Lower leg skin (tissue), 3 donors: ENCODE measurements at regions not wholly inside any gene's neighbourhood (a gene's known extent, or its start where the extent isn't known, plus 50 kb on each side); places are given as distances from the start of the nearest gene placed in this dataset.
"Not testable (repeated sequence)": the region's sequence is repeated elsewhere in the genome, so short reads cannot be mapped to it uniquely, and the experiment has no call there.

Experiments used
- POLR2A ChIP-seq, 2 donors: fragments of 450-650 bp; IDR thresholded peaks; one replicate each; pipeline ENCODE4 v1.6.1; 2016 to 2017; ENCODE audit warnings: antibody characterized with exemption in 2 of 2, mild to moderate bottlenecking in 1 of 2, moderate library complexity in 1 of 2
- TF ChIP-seq, protein P1 (sequence below), 3 donors: fragments of 450-650 bp; IDR thresholded peaks; one replicate each; pipeline ENCODE4 v1.5.1; 2016; ENCODE audit warnings: antibody characterized with exemption in 3 of 3, mild to moderate bottlenecking in 3 of 3, moderate library complexity in 2 of 3

DNA sequence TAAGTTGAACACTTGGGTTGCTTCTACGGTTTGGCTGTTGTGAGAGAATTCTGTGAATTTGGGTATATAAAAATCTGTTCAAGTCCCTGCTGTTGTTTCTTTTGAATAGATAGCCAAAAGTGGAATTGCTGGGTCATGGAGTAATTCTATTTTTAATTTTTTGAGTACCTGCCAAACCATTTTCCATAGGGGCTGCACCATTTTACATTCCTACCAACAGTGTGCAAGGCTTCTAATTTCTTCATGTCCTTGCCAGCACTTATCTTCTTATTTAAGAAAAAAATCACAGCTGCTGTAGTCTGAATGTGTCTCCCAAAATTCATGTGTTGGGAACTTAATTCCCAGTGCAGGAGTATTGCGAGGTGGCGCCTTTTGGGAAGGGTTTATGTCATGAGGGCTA, 75.1 kb upstream of the NUTM2F start:
- TF ChIP-seq, protein P1, sequence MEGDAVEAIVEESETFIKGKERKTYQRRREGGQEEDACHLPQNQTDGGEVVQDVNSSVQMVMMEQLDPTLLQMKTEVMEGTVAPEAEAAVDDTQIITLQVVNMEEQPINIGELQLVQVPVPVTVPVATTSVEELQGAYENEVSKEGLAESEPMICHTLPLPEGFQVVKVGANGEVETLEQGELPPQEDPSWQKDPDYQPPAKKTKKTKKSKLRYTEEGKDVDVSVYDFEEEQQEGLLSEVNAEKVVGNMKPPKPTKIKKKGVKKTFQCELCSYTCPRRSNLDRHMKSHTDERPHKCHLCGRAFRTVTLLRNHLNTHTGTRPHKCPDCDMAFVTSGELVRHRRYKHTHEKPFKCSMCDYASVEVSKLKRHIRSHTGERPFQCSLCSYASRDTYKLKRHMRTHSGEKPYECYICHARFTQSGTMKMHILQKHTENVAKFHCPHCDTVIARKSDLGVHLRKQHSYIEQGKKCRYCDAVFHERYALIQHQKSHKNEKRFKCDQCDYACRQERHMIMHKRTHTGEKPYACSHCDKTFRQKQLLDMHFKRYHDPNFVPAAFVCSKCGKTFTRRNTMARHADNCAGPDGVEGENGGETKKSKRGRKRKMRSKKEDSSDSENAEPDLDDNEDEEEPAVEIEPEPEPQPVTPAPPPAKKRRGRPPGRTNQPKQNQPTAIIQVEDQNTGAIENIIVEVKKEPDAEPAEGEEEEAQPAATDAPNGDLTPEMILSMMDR (IDR thresholded peaks at IDR 0.05), result not testable (repeated sequence)
- TF ChIP-seq POLR2A (IDR thresholded peaks at IDR 0.05), result not testable (repeated sequence)
